Effector CD4-positive, alpha-beta T cell (primary cell): ENCODE measurements at regions not wholly inside any gene's neighbourhood (a gene's known extent, or its start where the extent isn't known, plus 50 kb on each side); places are given as distances from the start of the nearest gene placed in this dataset.

Experiments
- DNase-seq: peaks from one replicate; pipeline ENCODE4 v3.0.0-alpha.2; 2020

DNA sequence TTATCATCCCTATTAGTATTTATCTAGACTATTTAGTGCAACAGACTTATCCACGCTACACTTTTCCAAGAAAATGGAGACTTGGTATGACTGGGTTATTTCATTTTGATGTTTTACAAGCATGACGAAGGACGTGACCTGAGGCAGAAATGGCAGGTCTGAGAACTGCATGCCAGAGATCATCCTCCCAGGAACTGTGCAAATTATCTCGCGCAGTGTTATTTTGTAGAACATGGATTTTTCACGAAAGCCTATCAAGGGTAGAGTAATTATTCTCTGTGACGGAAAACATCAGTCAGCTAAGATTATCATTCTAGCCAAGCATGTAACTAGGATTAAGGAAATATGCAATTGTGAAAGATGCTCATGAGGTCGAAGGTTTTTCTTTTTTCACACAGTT is 361.5 kb upstream of the AJAP1 start:
- DNase-seq: no peak

DNA sequence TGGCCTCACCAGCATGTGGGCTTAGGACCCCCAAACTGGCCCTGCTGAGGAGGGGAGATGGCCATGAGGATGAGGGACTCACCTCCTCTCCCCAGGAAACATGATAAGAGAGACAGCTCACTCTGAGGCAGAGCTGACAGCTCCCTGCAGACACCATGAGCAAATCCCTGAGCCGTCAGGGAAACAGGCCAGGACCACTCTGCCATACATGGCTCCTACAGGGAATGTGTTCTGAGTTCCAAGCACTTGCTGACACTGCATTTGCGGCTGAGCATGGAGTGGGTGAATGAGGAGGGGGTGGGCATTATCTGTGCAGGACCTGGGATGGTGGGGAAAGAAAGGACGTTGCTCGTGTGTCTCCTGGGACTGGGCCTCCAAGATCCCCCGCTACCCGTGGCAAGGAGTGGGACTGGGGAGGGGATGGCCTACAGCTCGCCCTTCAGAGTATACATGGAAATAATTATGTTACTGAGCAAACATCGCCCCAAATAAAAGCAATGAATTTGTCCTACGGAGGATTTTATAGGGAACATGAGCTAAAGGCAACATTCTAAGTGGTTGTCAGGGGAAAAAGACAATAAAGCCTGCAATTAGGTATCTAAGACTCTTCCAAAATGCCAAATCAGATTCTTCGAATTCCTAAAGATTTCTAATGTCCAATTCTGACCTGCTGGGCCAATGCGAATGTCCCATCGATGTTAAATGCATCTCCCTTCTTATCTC is 355.9 kb upstream of the AJAP1 start:
- DNase-seq: no peak

DNA sequence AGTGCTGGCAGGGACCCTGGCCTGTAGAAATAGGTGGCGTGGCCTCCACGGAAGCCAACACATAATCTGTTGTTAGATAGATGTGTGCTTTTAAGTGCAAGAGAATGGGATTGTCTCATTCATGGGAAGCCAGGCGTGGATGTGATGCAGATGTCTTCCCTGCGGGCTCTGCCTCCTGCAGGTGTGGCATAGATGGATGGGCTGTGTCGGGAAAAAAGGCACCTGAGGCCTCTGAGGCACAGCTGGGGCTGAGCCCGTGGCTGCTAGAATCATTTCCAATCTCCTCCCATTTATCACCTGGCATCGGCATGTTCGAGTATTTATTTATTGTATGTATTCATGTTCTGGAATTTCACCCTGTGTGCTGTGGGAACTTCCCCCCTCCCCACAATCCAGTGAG is 353.4 kb upstream of the AJAP1 start:
- DNase-seq: no peak

DNA sequence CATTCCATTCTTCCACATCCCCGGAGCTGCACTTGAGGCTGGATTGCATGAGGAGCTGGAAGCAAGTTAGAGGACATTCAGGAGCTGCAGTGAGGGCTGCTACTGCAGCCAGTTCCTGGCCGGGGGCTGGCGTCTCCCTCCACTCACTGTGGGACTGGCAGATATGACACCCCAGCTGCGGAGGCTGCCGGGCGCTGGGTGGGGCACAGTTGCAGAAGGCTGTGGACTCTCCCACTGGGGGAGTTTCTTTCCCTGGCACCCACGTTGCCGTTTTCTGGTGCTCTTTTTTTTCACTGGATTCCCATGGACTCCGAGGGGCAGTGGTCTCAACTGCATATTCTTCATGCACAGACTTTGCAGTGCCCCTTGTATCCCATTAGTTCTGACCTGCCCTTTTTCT is 351.1 kb upstream of the AJAP1 start:
- DNase-seq: no peak

DNA sequence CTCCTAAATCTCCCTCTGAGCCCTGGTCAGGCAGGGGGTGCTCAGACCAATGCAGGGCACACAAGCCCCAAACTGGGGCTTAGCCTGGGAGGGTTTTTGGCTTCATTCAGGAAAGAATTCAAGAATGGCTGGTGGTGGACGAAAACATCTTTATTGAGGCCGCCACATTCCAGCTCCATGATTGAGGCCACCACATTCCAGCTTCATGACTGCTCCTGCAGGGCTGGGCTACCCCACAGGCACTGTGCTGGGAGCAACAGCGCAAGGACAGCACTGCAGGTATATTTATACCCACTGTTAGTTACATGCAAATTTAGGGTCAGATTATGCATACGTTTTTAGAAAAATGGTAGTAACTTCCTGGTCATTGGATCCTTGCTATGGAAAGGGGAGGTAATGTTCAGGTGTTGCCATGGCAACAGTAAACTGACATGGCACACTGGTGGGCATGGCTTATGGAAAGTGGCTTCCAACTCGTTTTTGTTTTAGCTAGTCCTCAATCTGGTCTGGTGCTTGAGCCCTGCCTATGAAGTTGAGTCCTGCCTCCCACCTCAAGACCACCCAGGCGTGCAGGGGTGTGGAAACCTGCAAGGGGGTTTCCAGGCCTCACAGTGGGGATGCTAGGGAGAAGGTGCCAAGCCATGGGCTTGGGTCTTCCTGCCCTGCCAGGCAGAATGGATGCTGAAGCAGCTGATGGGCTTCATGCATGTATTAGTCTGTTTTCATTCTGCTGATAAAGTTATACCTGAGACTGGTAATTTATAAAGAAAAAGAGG is 348.7 kb upstream of the AJAP1 start:
- no peak for DNase-seq

DNA sequence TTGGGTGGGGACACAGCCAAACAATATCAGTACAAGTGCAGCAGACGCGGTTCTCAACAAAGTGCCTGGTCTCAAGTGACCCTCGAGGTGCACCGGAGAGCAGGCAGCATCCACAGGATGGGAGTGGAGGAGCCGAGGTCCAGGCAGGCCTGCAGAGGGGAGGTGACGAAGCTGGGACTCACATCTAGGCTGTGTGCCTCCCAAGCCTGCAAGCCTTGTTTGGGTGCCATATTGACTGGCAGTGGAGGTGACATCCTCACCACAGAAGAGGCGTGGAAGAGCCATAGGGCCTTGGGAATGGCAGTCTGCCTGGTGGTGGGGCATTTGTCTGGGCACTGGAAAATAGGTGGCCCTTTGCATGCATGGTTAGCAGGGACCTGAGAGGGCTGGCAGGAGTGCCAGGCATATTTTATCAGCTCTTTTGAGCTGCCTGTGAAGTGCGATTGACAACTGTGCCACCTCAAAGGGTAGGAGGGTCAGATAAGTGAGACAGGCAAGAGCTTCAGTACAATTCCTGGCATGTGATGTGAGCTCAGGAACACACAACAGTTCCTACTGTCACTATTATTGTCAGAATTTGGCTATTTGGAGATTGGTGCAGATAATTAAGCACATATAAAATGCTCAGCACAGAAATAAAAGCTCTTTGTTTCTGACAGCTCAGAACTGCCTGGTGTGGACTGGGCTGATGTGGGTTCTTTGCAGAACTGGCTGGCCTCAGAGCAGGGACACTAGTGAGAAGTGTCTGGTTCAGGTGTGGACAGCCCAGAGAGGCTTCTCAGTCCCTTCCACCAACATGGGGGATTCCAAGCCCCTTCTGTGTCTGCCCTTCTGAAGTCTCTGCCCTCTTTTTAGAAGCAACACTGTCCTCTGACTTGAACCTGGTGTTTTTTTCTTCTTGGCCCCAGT is 347.6 kb upstream of the AJAP1 start:
- no peak for DNase-seq

DNA sequence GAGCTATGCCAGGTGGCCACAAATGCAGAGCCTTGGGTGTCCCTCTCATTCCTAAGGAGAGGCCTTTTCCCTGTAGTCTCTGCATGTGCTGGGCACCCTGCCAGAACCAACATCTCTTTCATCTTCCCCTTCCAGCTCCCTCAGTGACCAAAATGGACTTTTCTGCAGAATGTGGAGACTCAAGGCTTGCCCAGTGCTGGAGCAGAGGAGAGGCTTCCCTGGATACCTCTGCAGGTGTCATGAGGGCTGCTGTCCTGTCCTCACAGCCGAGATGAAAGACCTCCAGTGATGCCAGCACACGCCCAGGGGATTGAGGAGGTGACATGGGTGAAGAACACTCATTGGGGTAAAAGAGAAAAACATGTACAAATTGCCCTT is 347.0 kb upstream of the AJAP1 start:
- no peak for DNase-seq

DNA sequence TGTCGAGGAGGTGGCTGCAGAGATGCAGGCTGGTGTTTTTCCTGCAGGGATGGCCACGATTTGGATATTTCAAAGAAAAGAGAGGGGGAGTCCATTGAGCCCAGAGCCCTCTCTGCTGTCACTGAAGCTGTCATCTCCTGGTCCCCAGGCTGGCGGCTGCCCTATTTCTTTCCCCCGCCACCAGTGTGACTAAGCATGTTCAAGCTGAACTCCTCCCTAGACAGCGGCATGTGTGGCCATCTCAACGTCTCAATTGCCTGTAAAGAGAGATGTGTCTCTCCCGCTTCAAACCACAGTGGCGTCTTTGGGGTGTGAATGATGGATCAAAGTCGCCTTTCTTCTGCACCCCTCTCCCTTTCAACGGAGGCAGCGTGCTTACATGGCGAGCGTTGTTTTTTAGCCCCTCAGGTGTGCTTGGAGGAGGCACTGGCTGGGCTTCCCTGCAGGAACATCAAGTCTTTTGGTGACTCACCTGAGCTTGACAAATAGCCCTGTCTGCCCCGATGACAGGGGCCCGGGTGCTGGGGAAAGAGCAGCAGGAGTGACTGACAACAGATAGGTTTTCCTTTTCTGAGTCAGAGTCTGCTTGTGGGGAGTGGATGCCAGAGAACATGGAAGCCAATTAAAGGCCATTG is 346.4 kb upstream of the AJAP1 start:
- no peak for DNase-seq

DNA sequence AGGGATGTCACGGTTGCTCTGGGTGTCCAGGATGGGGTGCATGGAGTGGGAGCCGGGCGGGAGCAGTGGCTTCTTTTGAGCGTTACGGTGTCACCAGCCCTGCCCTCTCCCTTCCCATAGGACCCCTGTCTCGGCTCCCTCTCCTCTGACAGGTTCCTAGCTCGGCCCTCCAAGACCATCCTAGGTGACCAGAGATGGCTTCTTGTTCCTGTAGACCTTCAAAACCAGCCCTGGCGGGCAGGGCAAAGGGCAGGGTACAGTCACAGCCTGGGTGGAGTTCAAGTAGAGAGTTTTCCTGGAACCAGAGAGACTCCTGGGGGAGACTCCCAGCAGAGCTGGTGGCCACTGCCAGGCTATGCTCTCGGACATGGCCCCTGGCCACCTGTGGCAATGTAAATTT is 345.6 kb upstream of the AJAP1 start:
- DNase-seq: no peak

DNA sequence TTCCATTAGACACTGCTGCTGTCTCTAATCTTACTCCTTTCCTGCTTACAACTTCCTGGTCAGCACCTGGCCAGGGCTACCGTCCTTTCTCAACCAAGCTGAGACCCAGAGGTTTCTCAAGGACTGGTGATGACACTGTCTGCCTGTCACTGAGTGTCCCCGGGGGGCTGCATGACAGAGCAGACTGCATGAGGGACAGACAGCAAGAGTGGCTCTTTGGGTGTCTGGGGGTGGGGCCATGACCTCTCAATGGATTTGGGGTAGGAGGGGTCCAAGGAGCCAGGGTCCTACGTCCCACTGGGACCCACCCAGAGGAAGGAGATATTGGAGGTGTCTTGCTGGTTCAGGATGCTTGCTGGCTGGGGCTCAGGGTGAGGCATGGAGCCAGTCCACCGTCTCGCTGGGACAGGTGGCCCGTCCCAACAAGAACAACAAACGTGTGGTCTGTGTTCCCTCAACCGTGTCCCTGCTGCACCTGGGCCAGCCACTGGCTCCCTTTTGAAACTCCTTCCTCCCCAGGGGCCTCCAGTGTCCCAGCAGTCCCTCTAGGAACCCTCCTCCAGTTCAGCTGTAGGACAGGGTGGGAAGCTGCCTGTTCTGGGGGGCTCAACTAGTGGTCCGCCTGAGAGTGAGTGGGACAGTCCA is 344.6 kb upstream of the AJAP1 start:
- DNase-seq: no peak

DNA sequence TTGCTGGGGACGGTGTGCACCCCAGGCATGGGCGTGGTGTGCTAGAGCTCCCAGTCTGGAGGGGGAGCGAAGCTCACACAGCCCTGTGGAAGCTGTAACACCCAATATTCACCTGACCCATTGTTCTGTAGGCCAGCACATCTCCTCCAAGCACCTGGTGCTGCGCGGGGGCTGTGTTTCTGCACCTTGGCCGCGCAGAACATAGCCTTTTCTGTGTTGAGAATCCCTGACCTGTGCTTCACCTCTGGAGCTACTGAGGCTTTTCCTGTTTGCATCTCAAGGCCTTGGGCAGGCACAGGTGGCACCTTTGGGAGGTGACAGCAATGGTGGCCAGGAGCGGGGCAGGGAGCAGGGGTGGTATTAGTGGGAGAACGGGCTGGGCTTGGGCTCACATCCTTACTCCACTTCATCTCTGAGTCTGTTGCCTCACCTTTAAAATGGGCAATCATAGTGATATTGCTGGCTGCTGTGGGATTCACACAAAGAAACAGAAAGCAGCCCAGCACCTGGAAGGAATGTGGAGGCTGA is 343.9 kb upstream of the AJAP1 start:
- no peak for DNase-seq

DNA sequence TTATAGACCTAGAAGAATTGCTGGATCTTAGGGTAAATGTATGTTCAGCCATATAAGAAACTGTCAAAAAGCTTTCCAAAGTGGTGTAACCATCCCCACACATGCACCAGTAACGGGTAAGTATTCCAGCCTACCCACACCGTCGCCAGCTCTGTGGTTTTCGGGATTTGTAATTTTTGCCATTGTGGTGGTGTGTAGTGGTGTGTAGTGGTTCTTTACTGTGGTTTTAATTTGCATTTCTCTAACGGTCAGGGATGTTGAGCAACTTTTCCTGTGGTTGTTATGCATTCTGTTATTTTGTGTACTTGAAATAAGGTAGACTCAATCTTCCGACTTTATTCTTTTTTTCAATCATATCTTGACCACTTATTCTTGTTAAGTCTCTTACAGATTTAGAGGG is 342.4 kb upstream of the AJAP1 start:
- DNase-seq: no peak

DNA sequence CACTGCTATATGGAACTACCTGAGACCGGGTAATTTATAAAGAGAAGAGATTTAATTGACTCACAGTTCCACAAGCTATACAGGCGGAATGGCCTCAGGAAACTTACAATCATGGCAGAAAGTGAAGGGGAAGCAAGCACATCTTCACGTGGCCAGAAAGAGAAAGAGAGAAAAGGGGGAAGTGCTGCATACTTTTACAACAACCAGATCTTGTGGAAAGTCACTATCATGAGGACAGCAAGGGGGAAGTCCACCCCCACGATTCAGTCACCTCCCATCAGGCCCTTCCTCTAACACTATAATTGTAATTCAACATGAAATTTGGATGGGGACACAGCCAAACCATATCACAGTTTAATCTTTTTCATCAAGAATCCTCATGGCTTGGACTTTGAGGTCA is 339.2 kb upstream of the AJAP1 start:
- DNase-seq: no peak

DNA sequence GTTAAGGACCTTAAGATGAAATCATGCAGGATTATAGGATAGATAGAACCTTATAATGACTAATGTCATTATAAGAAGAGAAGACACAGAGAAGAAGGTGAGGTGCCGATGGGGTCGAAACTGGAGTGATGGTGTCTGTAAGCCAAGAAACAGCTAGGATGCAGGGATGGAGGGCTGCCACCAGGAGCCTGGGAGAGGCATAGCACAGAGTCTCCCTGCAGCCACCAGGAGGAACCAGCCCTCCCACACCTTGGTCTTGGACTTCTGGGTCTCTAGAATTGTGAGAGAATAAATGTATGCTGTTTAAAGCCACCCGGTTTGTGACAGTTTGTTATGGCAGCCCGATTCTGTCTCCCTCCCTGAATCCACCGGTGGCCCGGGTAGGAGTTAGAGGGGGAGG is 337.2 kb upstream of the AJAP1 start:
- DNase-seq: no peak

DNA sequence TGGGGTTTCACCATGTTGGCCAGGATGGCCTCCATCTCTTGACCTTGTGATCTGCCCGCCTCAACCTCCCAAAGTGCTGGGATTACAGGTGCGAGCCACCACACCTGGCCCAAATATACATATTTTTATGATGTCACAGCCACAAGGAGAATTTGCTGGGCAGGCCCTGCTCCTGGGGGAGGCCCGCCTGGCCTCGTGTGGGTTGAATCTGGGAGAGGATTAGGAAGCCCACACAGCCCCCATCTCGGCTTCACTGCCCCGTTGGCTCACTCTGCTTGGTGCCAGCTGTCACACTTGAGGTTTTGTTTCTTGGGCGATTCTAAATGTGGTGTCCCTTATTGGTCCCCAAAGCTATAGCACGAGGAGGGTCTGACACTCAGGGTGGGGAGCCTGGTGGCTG is 335.7 kb upstream of the AJAP1 start:
- DNase-seq: no peak

DNA sequence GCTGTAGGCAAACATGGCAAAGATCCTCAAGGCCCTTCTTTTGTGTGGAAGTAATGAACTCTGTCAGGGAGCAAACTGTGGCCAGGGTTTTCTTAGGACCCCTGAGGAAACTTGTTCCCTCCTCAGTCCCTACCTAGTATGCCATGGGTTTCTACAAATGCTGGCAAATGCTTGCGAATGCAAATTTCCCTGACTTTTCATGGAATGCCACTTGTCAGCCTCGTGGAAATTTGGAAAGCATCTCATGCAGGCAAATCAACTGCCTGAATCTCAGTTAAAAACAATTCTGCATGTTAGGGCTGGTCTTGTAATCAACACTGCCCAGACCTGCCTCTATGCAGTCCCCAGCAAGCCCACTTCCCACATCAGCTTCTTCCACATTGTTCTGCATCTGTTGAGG is 334.9 kb upstream of the AJAP1 start:
- DNase-seq: no peak

DNA sequence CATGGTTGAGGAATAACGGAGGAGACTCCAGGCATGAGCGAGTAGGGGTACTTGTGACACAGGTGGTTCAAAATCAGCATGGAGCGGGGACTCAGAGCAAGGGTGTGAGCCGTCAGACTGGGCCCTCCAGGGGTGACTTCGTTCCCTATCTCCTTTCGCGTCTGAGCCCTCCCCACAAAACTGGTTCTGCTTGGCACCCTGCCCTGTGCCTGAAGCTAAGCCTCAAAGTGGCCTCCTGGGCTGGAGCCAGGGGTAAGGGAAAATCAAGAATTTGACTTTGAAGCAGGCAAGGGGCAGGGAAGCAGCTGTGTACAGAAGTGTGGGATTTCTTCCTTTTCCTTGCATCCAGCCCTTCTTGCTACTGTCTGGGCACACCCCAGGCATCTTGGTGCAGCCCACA is 331.5 kb upstream of the AJAP1 start:
- no peak for DNase-seq

DNA sequence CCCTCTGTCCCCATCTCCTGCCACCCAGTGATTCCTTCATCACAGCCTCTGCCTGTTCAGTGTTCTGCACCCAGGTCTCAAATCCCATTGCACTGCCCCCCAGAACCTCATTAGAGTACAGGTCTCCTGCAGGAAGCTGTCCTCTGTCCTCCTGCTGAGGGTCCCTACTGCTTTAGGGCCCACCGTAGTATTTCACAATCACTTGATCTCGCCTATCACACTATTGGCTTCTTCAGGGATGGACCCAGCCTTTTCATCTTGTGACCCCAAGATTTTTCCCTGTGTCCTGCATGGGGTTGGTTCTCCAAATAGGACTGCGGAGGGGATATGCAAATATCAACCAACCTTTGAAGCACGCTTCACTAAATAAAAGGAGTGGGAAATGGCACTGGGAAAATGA is 331.1 kb upstream of the AJAP1 start:
- no peak for DNase-seq

DNA sequence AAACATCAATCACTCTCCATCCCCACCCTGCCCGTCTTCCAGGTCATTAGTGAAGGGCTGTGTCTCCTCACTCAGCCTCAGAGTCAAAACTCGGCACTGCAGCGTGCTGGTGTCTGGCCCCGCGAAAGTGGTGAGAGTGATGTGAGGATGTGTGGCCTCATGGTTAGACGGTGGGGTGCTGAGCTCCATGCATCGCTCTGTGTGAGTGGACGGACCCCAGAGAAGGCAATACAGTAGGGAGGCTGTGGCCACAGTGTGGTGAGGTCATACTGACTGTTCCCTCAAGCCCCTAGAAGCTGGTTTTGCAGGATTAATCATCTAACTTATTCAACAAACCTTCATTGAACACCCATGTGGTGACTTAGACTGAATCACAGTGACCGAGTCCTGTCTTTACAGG is 329.9 kb upstream of the AJAP1 start:
- DNase-seq: no peak

DNA sequence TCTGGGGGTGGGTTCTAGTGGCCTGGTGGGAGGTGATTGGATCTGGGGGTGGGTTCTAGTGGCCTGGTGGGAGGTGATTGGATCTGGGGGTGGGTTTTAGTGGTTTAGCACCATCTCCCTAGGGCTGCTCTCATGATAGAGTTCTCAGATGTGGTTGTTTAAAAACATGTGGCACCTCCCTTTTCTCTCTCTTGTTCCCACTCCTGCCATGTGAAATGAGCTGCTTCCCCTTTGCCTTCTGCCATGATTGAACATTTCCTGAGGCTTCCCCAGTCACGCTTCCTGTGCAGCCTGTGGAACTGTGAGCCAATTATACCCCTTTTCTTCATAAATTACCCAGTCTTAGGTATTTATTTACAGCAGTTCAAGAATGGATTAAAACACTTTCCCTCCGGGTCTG is 327.3 kb upstream of the AJAP1 start:
- no peak for DNase-seq

DNA sequence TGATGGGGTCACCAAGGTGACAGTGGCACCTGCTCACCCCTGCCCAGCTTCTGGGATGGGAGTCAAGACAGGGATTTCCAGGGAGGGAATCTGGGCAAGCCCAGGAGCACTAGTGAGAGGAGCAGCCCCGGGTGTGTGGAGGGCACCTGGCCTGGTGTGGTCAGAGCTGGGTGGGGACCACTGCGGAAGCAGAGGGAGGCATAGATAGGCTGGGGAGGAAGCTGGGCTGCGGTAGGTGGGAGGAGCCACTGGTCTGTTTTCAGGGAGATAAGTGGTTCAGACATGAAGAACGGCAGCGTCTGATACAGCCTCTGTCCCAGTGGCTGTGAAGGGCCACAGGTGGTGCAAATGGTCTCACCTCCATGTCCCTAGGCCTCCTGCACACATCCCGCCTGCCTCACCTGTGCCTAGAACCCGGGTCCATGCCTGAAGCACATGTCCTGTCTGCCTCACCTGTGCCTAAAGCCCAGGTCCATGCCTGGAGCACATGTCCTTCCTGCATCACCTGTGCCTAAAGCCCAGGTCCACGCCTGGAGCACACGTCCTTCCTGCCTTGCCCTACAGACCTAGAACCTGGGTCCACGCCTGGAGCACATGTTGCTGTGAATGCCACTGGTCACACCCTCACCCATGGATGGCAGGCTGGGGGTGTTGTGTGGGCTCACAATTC is 325.9 kb upstream of the AJAP1 start:
- DNase-seq: no peak
